Activated CD4-positive, alpha-beta T cell treated with anti-CD3 and anti-CD28 coated beads, Interleukin-2, amount 10 ng/mL, durations not matched to agents 7 days and 5 days (primary cell): ENCODE measurements at regions not wholly inside any gene's neighbourhood (a gene's known extent, or its start where the extent isn't known, plus 50 kb on each side); places are given as distances from the start of the nearest gene placed in this dataset.
"Not testable (repeated sequence)": the region's sequence is repeated elsewhere in the genome, so short reads cannot be mapped to it uniquely, and the experiment has no call there.

ENCODE experiments used
- CTCF ChIA-PET: fragments of 350-600 bp; sonication (Branson Sonifier 250); formaldehyde crosslinking; loops from one replicate; lab custom pipeline; 2021; ENCODE audit warnings: antibody characterized with exemption; lab: Charles Lee
- POLR2A ChIA-PET: fragments of 350-600 bp; sonication (Branson Sonifier 250); formaldehyde crosslinking; loops from one replicate; lab custom pipeline; 2021; ENCODE audit warnings: antibody characterized with exemption; lab: Charles Lee
- DNase-seq: peaks from one replicate; pipeline ENCODE4 v3.0.0-alpha.2; 2020
- H3K27ac Mint-ChIP-seq: one replicate; pipeline ENCODE4 v1.8.0; 2021; ENCODE audit warnings: mild to moderate bottlenecking, moderate library complexity, mixed read lengths
- H3K27me3 Mint-ChIP-seq: one replicate; pipeline ENCODE4 v1.8.0; 2021; ENCODE audit warnings: mixed read lengths
- H3K36me3 Mint-ChIP-seq: one replicate; pipeline ENCODE4 v1.8.0; 2021; ENCODE audit warnings: low read depth, mixed read lengths
- H3K4me1 Mint-ChIP-seq: one replicate; pipeline ENCODE4 v1.8.0; 2021; ENCODE audit warnings: mixed read lengths
- H3K4me3 Mint-ChIP-seq: one replicate; pipeline ENCODE4 v1.8.0; 2021; ENCODE audit warnings: mild to moderate bottlenecking, moderate library complexity, mixed read lengths
- H3K9me3 Mint-ChIP-seq: one replicate; pipeline ENCODE4 v1.8.0; 2021; ENCODE audit warnings: mixed read lengths

- CTCF ChIA-PET, result no interaction called here
- Mint-ChIP-seq H3K36me3 (no peaks in the 10 kb centered on the region), H3K4me1 (peaks cover 16% of the 10 kb centered on the region), H3K4me3 (no peak overlapping the region), H3K27me3 (no peaks in the 10 kb centered on the region), H3K27ac (no peak overlapping the region), H3K9me3 (no peaks in the 10 kb centered on the region)
- POLR2A ChIA-PET, result no interaction called here
- DNase-seq, result no peak
Observed at GRCh38 chr2:39991298-39991697, 212.2 kb upstream of the THUMPD2 start.

GRCh38 chr2:39990335-39990900 is 211.4 kb upstream of the THUMPD2 start:
- ChIA-PET CTCF (no interaction called here), POLR2A (no interaction called here)
- Mint-ChIP-seq H3K9me3 (peaks cover 3% of the 10 kb centered on the region), H3K27me3 (no peaks in the 10 kb centered on the region), H3K36me3 (no peaks in the 10 kb centered on the region), H3K4me1 (peaks cover 7% of the 10 kb centered on the region), H3K27ac (no peak overlapping the region), H3K4me3 (no peak overlapping the region)
- no peak for DNase-seq

DNA sequence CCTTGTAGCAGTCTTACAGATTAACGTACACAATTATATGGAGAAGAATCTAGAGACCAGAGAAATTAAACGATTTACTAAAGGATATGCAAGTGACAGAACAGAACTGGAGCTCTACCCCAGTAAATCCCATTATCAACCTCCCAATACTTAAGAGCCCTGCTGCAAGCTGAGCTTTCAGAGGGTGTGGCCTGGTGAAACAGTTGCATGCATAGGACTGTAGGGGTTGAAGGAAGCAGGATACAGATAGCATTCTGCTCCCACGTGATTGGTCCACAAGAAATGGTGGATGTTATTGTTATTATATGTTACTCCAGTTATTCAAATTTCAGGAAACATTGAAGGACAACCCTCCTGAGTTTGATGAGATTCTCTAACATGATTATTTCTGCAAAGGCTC is 210.8 kb upstream of the THUMPD2 start:
- Mint-ChIP-seq H3K9me3 (peaks cover 3% of the 10 kb centered on the region), H3K4me3 (no peak overlapping the region), H3K36me3 (no peaks in the 10 kb centered on the region), H3K27ac (no peak overlapping the region), H3K27me3 (no peaks in the 10 kb centered on the region), H3K4me1 (peaks cover 1% of the 10 kb centered on the region)
- CTCF ChIA-PET, result no interaction called here
- POLR2A ChIA-PET, result no interaction called here
- no peak for DNase-seq

DNA sequence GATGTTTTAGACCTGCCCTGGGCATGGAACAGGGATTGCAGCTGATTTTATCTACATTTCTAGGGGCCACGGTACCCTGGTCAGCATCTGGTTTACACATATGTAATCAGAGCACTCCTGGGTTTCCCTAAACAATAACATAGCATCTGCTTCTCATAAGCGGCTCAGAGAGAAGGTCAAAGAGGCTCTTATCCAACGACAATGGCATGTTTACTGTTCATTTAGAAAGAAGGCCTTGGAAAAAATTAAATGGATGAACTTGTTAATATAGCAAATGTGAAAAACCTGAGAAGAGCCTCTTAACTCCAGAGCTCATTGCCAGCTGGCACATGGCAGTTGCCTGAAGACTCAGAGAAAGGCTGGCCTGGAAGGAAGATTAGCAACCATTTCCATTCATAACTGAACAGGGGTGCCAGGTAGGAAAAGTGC is 202.8 kb upstream of the THUMPD2 start:
- ChIA-PET POLR2A (no interaction called here), CTCF (no interaction called here)
- no peak for DNase-seq
- no peaks in the 10 kb centered on the region for H3K4me1 Mint-ChIP-seq
- H3K27me3 Mint-ChIP-seq, result no peaks in the 10 kb centered on the region
- H3K4me3 Mint-ChIP-seq, result no peak overlapping the region
- H3K9me3 Mint-ChIP-seq, result peaks cover 9% of the 10 kb centered on the region
- no peak overlapping the region for H3K27ac Mint-ChIP-seq
- no peaks in the 10 kb centered on the region for H3K36me3 Mint-ChIP-seq

- Mint-ChIP-seq H3K9me3 (peaks cover 4% of the 10 kb centered on the region), H3K36me3 (no peaks in the 10 kb centered on the region), H3K4me3 (no peak overlapping the region), H3K27ac (no peak overlapping the region), H3K4me1 (peaks cover 2% of the 10 kb centered on the region), H3K27me3 (no peaks in the 10 kb centered on the region)
- ChIA-PET POLR2A (no interaction called here), CTCF (interaction anchor here (1.4 kb wide), 1 partner anchor 9 kb away, joined by 3 read pairs; no protein-coding TSS in a partner anchor)
- no peak for DNase-seq
Observed at GRCh38 chr2:39975476-39976020, 196.5 kb upstream of the THUMPD2 start.

- no peak for DNase-seq
- H3K4me3 Mint-ChIP-seq, result no peak overlapping the region
- ChIA-PET CTCF (no interaction called here), POLR2A (no interaction called here)
- H3K27me3 Mint-ChIP-seq, result no peaks in the 10 kb centered on the region
- H3K36me3 Mint-ChIP-seq, result no peaks in the 10 kb centered on the region
- H3K4me1 Mint-ChIP-seq, result peaks cover 2% of the 10 kb centered on the region
- peaks cover 12% of the 10 kb centered on the region for H3K9me3 Mint-ChIP-seq
- H3K27ac Mint-ChIP-seq, result no peak overlapping the region
Observed at GRCh38 chr2:39968037-39968436, 189.0 kb upstream of the THUMPD2 start.

DNA sequence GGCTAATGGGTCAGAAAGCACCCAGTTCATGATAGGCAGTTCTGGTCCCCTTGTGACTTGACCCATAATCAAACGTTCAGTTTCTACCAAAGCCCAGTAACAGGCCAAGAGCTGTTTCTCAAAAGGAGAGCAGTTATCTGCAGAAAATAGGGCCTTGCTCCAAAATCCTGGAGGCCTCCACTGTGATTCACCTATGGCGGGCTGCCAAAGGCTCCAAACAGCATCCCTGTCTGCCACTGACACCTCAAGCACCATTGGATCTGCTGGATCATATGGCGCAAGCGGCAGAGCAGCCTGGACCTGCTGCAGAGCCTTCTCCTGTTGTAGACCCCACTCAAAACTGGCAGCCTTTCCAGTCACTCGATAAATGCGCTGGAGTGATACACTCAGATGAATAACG is 181.6 kb upstream of the THUMPD2 start:
- DNase-seq, H3K4me3 Mint-ChIP-seq, H3K4me1 Mint-ChIP-seq, H3K27ac Mint-ChIP-seq, POLR2A ChIA-PET, CTCF ChIA-PET, H3K27me3 Mint-ChIP-seq, H3K36me3 Mint-ChIP-seq: not testable (repeated sequence)
- peaks cover 10% of the 10 kb centered on the region for H3K9me3 Mint-ChIP-seq

GRCh38 chr2:39954346-39954745 is 175.3 kb upstream of the THUMPD2 start:
- Mint-ChIP-seq H3K9me3 (peaks cover 2% of the 10 kb centered on the region), H3K4me1 (peaks cover 5% of the 10 kb centered on the region), H3K27me3 (peaks cover 1% of the 10 kb centered on the region), H3K27ac (no peak overlapping the region), H3K36me3 (peaks cover 2% of the 10 kb centered on the region), H3K4me3 (no peak overlapping the region)
- ChIA-PET CTCF (no interaction called here), POLR2A (no interaction called here)
- no peak for DNase-seq

- Mint-ChIP-seq H3K4me3 (no peak overlapping the region), H3K27ac (no peak overlapping the region), H3K9me3 (peaks cover 2% of the 10 kb centered on the region), H3K36me3 (peaks cover 4% of the 10 kb centered on the region), H3K27me3 (no peaks in the 10 kb centered on the region), H3K4me1 (peaks cover 16% of the 10 kb centered on the region)
- no peak for DNase-seq
- POLR2A ChIA-PET, result no interaction called here
- CTCF ChIA-PET, result interaction anchor here (1.1 kb wide), 1 partner anchor 35 kb away, joined by 3 read pairs; no protein-coding TSS in a partner anchor
Observed at GRCh38 chr2:39949131-39949530, 170.1 kb upstream of the THUMPD2 start.

GRCh38 chr2:39948016-39948719 is 169.1 kb upstream of the THUMPD2 start:
- Mint-ChIP-seq H3K27ac (no peak overlapping the region), H3K4me1 (peaks cover 17% of the 10 kb centered on the region), H3K27me3 (no peaks in the 10 kb centered on the region), H3K4me3 (no peak overlapping the region), H3K9me3 (peaks cover 3% of the 10 kb centered on the region), H3K36me3 (peaks cover 5% of the 10 kb centered on the region)
- POLR2A ChIA-PET, result no interaction called here
- CTCF ChIA-PET, result no interaction called here
- DNase-seq, result no peak

DNA sequence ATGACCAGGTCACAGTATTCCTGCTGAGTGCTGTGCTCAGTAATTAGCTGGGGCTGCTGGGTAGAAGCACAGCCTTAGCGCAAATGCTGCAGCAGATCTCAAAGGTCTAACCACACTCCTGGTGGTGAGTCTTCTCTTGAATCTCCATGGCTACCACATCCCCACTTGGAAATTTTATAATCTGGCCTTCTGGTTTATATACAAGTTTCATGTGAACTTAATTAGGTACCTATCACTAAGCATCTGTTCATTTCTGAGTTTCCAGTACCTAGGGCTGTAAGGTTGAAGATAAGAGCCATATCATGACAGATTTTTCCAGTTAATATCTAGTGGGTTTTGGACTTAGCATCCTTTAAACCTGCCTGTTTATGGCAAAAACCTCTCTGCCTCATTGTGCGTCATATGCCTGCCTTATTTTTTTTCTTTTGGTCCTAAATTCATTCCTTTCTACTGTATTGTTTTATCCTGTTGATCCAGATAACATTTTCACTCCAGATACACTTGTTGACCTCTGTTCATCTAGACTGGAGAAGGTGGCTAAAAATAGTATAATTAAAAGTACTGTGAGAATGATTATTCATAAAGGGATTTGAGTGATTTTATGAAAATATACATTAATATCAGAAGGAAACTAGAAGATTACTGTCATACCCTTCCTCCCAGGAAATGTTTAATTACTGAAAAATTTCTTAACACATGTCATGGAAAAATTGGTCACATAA is 168.4 kb upstream of the THUMPD2 start:
- Mint-ChIP-seq H3K9me3 (peaks cover 6% of the 10 kb centered on the region), H3K4me3 (no peak overlapping the region), H3K36me3 (peaks cover 6% of the 10 kb centered on the region), H3K27ac (no peak overlapping the region), H3K4me1 (peaks cover 21% of the 10 kb centered on the region), H3K27me3 (no peaks in the 10 kb centered on the region)
- ChIA-PET CTCF (interaction anchor here (1.3 to 1.4 kb wide), 2 partner anchors 8 to 34 kb away, joined by 3 to 4 read pairs; no protein-coding TSS in a partner anchor), POLR2A (no interaction called here)
- no peak for DNase-seq

DNA sequence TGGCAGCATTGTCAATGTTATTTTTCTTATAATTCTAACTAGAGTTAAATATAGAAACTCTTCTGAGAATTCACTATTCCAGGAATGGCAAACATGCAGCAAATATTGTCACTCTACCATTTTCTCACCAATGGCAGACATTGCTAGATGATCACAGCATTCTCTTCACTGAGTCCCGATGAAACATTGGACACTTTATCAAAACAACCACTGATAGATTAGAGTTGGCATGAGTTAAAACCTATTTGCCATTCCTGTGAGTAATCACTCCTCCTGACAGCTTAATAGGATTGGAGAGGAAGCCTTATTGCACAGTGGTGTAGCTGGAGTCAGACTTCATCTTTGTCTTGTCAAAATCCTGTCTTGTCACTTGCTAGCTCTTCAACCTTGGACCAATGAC is 163.9 kb upstream of the THUMPD2 start:
- H3K36me3 Mint-ChIP-seq, result peaks cover 21% of the 10 kb centered on the region
- H3K4me3 Mint-ChIP-seq, result no peak overlapping the region
- peaks cover 22% of the 10 kb centered on the region for H3K9me3 Mint-ChIP-seq
- H3K4me1 Mint-ChIP-seq, result peaks cover 44% of the 10 kb centered on the region
- ChIA-PET POLR2A (no interaction called here), CTCF (interaction anchor here (1.2 kb wide), 1 partner anchor 8 kb away, joined by 3 read pairs; no protein-coding TSS in a partner anchor)
- H3K27ac Mint-ChIP-seq, result no peak overlapping the region
- no peaks in the 10 kb centered on the region for H3K27me3 Mint-ChIP-seq
- no peak for DNase-seq
